NT2/D1 (cell line): ENCODE measurements at regions not wholly inside any gene's neighbourhood (a gene's known extent, or its start where the extent isn't known, plus 50 kb on each side); places are given as distances from the start of the nearest gene placed in this dataset.

ENCODE experiments used
- DNase-seq: peaks from one replicate; pipeline ENCODE4 v3.0.0-alpha.2; 2011; ENCODE audit warnings: low read depth, low spot score
- H3K27me3 ChIP-seq: 2 replicates; pipeline ENCODE4 v1.6.0; 2011; ENCODE audit warnings: mild to moderate bottlenecking; ENCODE audit not compliant: insufficient read length, insufficient read depth
- H3K36me3 ChIP-seq: 2 replicates; pipeline ENCODE4 v1.6.1; 2011; ENCODE audit warnings: mild to moderate bottlenecking, low read length, mixed read lengths; ENCODE audit not compliant: insufficient read depth, insufficient read length
- H3K4me1 ChIP-seq: 2 replicates; pipeline ENCODE4 v1.5.1; 2011; ENCODE audit not compliant: insufficient read depth, insufficient read length
- H3K4me3 ChIP-seq: 2 replicates; pipeline ENCODE4 v1.5.1; 2011; ENCODE audit warnings: low read depth; ENCODE audit not compliant: insufficient read length
- H3K9ac ChIP-seq: 2 replicates; pipeline ENCODE4 v1.6.0; 2011; ENCODE audit warnings: low read depth; ENCODE audit not compliant: insufficient read length
- H3K9me3 ChIP-seq: 2 replicates; pipeline ENCODE4 v1.5.1; 2011; ENCODE audit warnings: mild to moderate bottlenecking, low read length; ENCODE audit not compliant: insufficient read depth
- SUZ12 ChIP-seq: IDR thresholded peaks from 2 replicates; pipeline ENCODE4 v1.6.1; 2011; ENCODE audit not compliant: insufficient read length, insufficient read depth; ENCODE audit errors: extremely low read depth
- YY1 ChIP-seq: IDR thresholded peaks from 2 replicates; pipeline ENCODE4 v1.6.1; 2011; ENCODE audit not compliant: insufficient read length, insufficient read depth
- ZNF274 ChIP-seq: IDR thresholded peaks from 2 replicates; pipeline ENCODE4 v1.6.1; 2011; ENCODE audit warnings: mild to moderate bottlenecking, low read depth, low read length

DNA sequence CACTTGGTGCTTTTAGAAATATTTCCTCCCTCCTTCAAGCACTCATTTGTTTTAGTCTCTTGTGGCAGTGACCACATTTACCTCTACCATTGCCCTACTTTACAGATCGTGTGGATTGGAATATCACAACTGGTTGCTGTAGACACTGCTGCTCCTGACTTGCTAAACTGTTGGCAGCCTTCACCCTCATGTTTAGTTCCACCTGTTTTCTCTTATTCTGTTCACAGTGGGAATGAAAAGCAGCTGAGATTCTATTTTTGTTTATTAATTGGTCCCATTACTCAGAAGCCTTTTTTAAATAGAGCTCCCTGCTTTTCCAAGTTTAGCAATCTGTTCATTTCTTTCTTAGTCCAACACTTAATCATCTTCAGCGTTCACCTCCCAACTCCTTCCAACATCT, 308.9 kb downstream of the RWDD3 start:
- no peaks in the 10 kb centered on the region for H3K36me3 ChIP-seq
- H3K4me3 ChIP-seq, result no peak overlapping the region
- H3K9me3 ChIP-seq, result 0 out of 2 replicates have a peak, but pooled peaks cover 8% of the 10 kb centered on the region
- H3K4me1 ChIP-seq, result no peaks in the 10 kb centered on the region
- TF ChIP-seq YY1 (no peak), SUZ12 (no peak), ZNF274 (no peak)
- no peak overlapping the region for H3K9ac ChIP-seq
- no peak for DNase-seq
- no peaks in the 10 kb centered on the region for H3K27me3 ChIP-seq

DNA sequence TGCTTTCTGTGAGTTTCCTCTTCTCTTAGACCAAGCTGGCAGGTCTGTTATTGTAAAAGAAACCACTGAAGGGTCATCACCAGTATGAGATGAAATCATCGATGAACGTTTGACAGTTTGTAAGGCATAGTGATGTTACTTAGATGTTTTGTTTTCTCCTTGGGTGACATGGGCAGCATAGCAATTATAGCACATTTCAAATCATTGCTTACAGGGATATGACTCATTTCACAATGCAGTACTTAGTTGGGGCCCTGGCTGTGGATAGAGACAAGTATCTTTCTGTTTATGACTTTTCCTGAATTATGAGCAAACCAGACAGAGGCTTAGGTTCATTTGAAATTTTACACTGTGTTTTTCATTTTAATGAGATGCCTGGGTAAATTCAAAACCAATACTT, 313.0 kb downstream of the RWDD3 start:
- Histone ChIP-seq H3K9me3 (no peaks in the 10 kb centered on the region), H3K9ac (no peak overlapping the region), H3K27me3 (no peaks in the 10 kb centered on the region), H3K36me3 (no peaks in the 10 kb centered on the region), H3K4me1 (no peaks in the 10 kb centered on the region), H3K4me3 (no peak overlapping the region)
- no peak for DNase-seq
- no peak for TF ChIP-seq ZNF274
- no peak for TF ChIP-seq SUZ12
- no peak for TF ChIP-seq YY1

DNA sequence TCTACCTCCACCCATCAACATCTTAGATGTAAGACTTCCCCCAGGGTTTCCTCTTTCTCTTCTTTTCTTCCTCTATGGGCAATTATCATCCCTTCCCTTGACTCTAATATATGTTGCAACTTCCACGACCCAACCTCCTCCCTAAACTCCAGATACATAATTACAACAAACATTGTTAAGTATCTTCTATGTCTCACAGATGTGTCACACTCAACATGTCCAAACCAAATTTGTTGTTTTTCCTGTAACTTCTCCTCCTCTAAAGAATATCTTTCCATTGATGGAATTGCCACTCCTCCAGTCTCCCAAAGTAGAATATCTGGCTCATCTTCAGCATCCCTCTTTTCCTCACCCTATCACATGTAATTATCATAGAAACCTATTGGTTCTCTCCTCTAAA, 314.2 kb downstream of the RWDD3 start:
- Histone ChIP-seq H3K27me3 (no peaks in the 10 kb centered on the region), H3K36me3 (no peaks in the 10 kb centered on the region), H3K4me1 (no peaks in the 10 kb centered on the region), H3K9ac (no peak overlapping the region), H3K9me3 (no peaks in the 10 kb centered on the region), H3K4me3 (no peak overlapping the region)
- DNase-seq, result no peak
- TF ChIP-seq ZNF274 (no peak), SUZ12 (no peak), YY1 (no peak)

DNA sequence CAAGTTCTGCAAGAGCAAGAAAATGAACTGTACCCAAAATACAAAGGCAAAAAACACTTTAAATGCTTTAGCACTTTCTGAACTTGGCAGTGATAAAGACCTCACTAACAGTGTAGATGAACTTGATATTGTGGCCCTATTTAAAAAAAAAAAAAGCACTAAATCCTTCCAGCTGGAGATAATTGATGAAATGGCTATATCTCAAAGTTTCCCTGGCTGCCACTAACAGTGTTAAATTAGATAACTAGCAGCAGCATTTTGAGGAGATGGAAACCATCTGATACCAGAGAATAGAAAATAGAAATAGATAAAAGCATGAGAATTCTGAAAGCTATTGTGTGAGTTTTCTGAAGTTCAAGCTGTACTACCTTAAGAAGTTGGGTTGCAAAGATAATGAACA, 317.2 kb downstream of the RWDD3 start:
- Histone ChIP-seq H3K4me1 (no peaks in the 10 kb centered on the region), H3K36me3 (no peaks in the 10 kb centered on the region), H3K4me3 (no peak overlapping the region), H3K9me3 (no peaks in the 10 kb centered on the region), H3K27me3 (no peaks in the 10 kb centered on the region), H3K9ac (no peak overlapping the region)
- no peak for DNase-seq
- TF ChIP-seq YY1 (no peak), ZNF274 (no peak), SUZ12 (no peak)

DNA sequence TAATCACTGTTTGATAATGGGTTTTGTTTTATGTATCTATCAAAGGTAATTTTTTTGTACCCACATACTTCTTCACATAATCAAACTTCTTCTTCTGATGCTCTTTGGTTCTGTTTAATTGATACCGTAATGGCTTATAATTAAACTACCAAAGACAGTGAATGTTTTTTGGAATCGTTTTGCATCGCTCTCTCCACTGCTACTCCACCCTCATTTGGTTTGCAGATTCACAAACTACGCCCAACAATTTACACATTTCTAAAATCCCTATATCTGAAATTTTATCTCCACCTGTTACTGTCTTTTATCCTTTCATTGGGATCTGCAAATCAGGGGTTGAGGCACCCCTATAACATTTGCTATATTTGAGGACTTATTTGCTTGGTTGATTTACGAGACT, 319.6 kb downstream of the RWDD3 start:
- no peak for DNase-seq
- H3K9me3 ChIP-seq, result no peaks in the 10 kb centered on the region; the same call in 1 of the 2 replicates
- H3K4me3 ChIP-seq, result no peak overlapping the region
- H3K4me1 ChIP-seq, result no peaks in the 10 kb centered on the region
- H3K9ac ChIP-seq, result no peak overlapping the region
- no peaks in the 10 kb centered on the region for H3K27me3 ChIP-seq
- H3K36me3 ChIP-seq, result no peaks in the 10 kb centered on the region
- TF ChIP-seq SUZ12 (no peak), ZNF274 (no peak), YY1 (no peak)

DNA sequence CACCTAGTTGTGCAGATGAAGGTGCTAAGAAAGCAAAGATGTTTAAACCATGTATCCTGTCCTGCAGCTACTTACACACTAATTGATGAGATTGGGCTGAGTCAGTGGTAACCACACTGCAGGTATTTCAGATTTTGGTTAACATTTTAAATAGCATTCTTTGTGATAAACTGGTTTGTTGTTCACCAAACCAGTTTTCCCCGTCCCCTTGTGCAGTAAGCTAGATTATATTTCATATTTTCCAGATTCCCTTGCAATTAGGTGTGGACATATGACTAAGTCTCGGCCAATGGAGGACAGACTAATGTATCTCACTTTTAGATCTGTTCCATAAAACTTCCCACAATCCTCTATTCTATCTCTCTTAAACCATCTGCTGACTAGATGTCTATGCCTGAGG, 320.4 kb downstream of the RWDD3 start:
- TF ChIP-seq SUZ12 (no peak), ZNF274 (no peak), YY1 (no peak)
- H3K4me1 ChIP-seq, result no peaks in the 10 kb centered on the region

DNA sequence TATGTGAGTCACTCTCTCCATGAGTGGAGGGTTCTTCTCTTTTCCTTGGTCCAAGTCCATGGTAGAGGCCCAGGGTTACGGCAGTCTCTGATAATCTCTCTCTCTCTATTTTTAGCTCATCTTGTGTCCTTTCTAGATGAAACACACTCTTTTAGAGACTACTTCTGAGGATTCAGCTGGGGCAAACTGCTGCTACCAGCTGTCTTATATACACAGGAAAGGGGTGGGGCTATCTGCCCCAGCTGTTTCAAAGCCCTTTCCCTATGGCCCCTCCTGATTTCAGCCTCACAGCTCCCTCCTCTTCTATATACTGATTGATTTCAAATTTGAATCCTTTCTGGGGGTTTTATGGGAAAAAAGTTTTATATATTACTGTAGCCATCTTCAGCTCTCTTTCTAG, 324.8 kb downstream of the RWDD3 start:
- no peaks in the 10 kb centered on the region; the same call in 1 of the 2 replicates for H3K9me3 ChIP-seq
- H3K4me1 ChIP-seq, result no peaks in the 10 kb centered on the region
- H3K4me3 ChIP-seq, result no peak overlapping the region
- DNase-seq, result no peak
- TF ChIP-seq YY1 (no peak), ZNF274 (no peak)
- no peak overlapping the region for H3K9ac ChIP-seq
- H3K27me3 ChIP-seq, result no peaks in the 10 kb centered on the region
- no peaks in the 10 kb centered on the region for H3K36me3 ChIP-seq

More for the DNA sequence above, 320.4 kb downstream of the RWDD3 start:
- H3K9ac ChIP-seq, result no peak overlapping the region
- H3K36me3 ChIP-seq, result no peaks in the 10 kb centered on the region
- H3K9me3 ChIP-seq, result no peaks in the 10 kb centered on the region; the same call in 1 of the 2 replicates
- DNase-seq, result no peak
- H3K4me3 ChIP-seq, result no peak overlapping the region
- H3K27me3 ChIP-seq, result no peaks in the 10 kb centered on the region

DNA sequence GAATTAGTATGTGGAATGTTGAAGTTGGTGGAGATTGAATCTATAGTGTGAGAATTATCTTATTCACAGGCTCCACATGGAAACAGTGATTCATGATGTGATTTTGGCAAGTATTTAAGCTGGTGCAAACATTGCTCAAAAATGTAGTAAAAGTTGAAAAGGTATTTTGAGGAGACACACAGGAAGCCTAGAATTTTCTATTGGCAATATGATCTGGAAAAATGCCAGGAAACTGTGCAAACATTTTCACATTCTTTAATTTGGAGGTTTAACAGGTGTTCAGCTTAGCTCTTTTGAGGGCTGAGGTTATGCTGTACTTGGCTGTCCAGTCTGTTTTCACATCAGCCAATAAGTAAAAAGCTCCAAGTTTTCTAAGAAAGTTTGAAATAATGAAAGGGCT, 327.3 kb downstream of the RWDD3 start:
- no peak for DNase-seq
- TF ChIP-seq ZNF274 (no peak), YY1 (no peak), SUZ12 (no peak)
- no peak overlapping the region for H3K9ac ChIP-seq

More for the DNA sequence above, 327.3 kb downstream of the RWDD3 start:
- Histone ChIP-seq H3K4me1 (no peaks in the 10 kb centered on the region), H3K9me3 (no peaks in the 10 kb centered on the region; the same call in 1 of the 2 replicates), H3K4me3 (no peak overlapping the region), H3K36me3 (no peaks in the 10 kb centered on the region), H3K27me3 (no peaks in the 10 kb centered on the region)
